ENCODE measurements at regions not wholly inside any gene's neighbourhood (a gene's known extent, or its start where the extent isn't known, plus 50 kb on each side); places are given as distances from the start of the nearest gene placed in this dataset.
"Not testable (repeated sequence)": the region's sequence is repeated elsewhere in the genome, so short reads cannot be mapped to it uniquely, and the experiment has no call there.

DNA sequence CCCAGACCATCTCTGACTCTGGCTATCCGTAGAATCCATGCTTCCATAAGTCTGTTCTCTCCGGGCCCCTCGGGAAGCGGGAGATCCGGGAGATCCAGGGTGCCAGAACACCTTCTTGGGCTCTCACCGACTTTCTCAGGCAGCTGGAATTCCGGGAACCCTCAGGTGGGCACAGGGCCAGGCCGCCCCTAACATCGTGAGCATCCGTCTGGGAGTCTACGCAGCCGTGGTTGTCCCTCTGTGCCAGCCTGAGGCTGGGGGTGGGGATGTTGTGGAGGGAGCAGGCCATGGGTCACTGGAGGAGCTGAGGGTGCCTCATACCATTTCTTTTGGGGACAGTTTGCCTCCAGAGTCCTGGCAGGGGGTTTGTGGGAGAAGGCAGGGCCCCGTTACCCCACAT is 92.3 kb upstream of the COL5A1 start:
- ChIA-PET POLR2A (ENCODE audit: low non-redundant PET) (no interaction called here), CTCF (no interaction called here)
- H3K27ac ChIP-seq = no peak overlapping the region
- no peak for DNase-seq (ENCODE audit: low spot score)
- TF ChIP-seq, protein P1, sequence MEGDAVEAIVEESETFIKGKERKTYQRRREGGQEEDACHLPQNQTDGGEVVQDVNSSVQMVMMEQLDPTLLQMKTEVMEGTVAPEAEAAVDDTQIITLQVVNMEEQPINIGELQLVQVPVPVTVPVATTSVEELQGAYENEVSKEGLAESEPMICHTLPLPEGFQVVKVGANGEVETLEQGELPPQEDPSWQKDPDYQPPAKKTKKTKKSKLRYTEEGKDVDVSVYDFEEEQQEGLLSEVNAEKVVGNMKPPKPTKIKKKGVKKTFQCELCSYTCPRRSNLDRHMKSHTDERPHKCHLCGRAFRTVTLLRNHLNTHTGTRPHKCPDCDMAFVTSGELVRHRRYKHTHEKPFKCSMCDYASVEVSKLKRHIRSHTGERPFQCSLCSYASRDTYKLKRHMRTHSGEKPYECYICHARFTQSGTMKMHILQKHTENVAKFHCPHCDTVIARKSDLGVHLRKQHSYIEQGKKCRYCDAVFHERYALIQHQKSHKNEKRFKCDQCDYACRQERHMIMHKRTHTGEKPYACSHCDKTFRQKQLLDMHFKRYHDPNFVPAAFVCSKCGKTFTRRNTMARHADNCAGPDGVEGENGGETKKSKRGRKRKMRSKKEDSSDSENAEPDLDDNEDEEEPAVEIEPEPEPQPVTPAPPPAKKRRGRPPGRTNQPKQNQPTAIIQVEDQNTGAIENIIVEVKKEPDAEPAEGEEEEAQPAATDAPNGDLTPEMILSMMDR (conservative IDR thresholded peaks at IDR 0.05; ENCODE audit: low read depth) = no peak

- POLR2A ChIA-PET (ENCODE audit: low non-redundant PET); CTCF ChIA-PET; H3K27ac ChIP-seq: not testable (repeated sequence)
These were observed 91.5 kb upstream of the COL5A1 start for GRCh38 chr9:134550081-134550480.

GRCh38 chr9:134550584-134550983 is 91.0 kb upstream of the COL5A1 start:
- H3K27ac ChIP-seq = peak overlapping the region; percentile 85; the same call in 1 of the 2 replicates
- no peak for DNase-seq (ENCODE audit: low spot score)
- CTCF ChIA-PET = no interaction called here
- TF ChIP-seq, protein P1 (conservative IDR thresholded peaks at IDR 0.05; ENCODE audit: low read depth) = no peak
- POLR2A ChIA-PET (ENCODE audit: low non-redundant PET) = no interaction called here

More at GRCh38 chr9:134550081-134550480, 91.5 kb upstream of the COL5A1 start:
- not testable (repeated sequence) for DNase-seq (ENCODE audit: low spot score)

- H3K27ac ChIP-seq = peak overlapping the region; percentile 85
- ChIA-PET POLR2A (ENCODE audit: low non-redundant PET) (no interaction called here), CTCF (no interaction called here)
- TF ChIP-seq, protein P1 (conservative IDR thresholded peaks at IDR 0.05; ENCODE audit: low read depth) = no peak
- no peak for DNase-seq (ENCODE audit: low spot score)
These were observed 90.4 kb upstream of the COL5A1 start for GRCh38 chr9:134551176-134551575.

- ChIA-PET POLR2A (ENCODE audit: low non-redundant PET) (interaction anchor here (0.6 kb wide), 1 partner anchor 379 kb away, joined by 3 read pairs; no protein-coding TSS in a partner anchor), CTCF (interaction anchor here (0.6 kb wide), 1 partner anchor 109 kb away, joined by 6 read pairs; no protein-coding TSS in a partner anchor)
- TF ChIP-seq, protein P1 (conservative IDR thresholded peaks at IDR 0.05; ENCODE audit: low read depth) = no peak
- DNase-seq (ENCODE audit: low spot score) = peak; percentile 88
- H3K27ac ChIP-seq = peak overlapping the region; percentile 85
These were observed 89.8 kb upstream of the COL5A1 start for GRCh38 chr9:134551644-134552348.

DNA sequence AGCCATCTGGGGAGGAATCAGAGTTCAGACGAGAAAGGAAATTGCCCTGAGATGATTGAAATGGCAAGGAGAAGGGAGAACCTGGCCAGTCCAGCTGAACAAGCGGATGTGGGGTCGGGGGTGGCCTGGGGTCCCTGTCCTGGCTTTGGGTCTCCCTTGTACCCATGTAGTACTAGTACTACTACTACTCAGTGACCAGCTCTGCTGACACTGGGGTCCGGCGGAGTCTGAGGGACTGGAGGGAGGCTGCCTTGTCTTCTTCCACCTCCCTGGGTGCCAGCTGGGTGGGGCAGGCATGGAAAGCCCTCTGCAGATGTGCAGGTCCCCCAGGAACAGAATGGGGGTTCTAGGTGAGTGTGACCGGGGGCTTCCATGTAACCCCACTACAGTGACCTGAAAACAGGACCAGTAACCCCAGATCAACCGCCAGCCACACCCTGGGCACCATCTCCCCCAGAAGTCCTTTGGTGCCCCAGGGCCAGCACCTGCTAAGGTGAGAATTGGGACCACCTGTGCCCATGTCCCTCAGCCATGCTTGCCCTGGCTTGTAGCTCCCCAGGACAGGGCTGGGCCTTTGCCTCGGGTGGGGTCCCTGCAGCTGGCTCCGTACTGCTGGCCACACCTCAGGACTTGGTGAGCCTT is 89.1 kb upstream of the COL5A1 start:
- DNase-seq (ENCODE audit: low spot score) = no peak
- TF ChIP-seq, protein P1 (conservative IDR thresholded peaks at IDR 0.05; ENCODE audit: low read depth) = no peak
- ChIA-PET CTCF (interaction anchor here (0.6 to 1.0 kb wide), 2 partner anchors 109 to 110 kb away, joined by 3 to 6 read pairs; no protein-coding TSS in a partner anchor), POLR2A (ENCODE audit: low non-redundant PET) (interaction anchor here (0.6 kb wide), 2 partner anchors 204 to 380 kb away, joined by 3 read pairs; no protein-coding TSS in a partner anchor)
- peak overlapping the region; percentile 85 for H3K27ac ChIP-seq
